ENCODE measurements at regions not wholly inside any gene's neighbourhood (a gene's known extent, or its start where the extent isn't known, plus 50 kb on each side); places are given as distances from the start of the nearest gene placed in this dataset.
"Not testable (repeated sequence)": the region's sequence is repeated elsewhere in the genome, so short reads cannot be mapped to it uniquely, and the experiment has no call there.

DNA sequence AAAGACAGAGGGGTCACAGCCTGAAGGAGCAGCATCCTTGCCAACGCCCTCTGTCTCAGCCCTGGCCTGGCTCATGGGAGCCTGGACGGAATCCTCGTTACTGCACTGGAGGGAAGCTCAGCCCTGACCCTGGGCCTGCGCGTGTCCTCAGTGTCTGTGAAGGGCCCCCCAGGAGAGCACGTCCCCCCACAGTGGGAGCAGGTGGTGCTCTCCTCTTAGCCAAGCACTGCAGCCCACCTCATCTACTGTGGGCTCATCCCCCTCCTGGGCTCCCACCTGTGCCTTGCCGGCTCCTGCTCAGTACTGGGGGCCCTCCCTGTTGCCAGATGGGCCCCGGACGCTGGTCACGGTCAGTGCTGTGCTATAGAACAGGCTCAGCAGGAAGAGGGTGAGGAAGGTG lies 177.7 kb downstream of the TMEM121 start:
- TF ChIP-seq, protein P1, sequence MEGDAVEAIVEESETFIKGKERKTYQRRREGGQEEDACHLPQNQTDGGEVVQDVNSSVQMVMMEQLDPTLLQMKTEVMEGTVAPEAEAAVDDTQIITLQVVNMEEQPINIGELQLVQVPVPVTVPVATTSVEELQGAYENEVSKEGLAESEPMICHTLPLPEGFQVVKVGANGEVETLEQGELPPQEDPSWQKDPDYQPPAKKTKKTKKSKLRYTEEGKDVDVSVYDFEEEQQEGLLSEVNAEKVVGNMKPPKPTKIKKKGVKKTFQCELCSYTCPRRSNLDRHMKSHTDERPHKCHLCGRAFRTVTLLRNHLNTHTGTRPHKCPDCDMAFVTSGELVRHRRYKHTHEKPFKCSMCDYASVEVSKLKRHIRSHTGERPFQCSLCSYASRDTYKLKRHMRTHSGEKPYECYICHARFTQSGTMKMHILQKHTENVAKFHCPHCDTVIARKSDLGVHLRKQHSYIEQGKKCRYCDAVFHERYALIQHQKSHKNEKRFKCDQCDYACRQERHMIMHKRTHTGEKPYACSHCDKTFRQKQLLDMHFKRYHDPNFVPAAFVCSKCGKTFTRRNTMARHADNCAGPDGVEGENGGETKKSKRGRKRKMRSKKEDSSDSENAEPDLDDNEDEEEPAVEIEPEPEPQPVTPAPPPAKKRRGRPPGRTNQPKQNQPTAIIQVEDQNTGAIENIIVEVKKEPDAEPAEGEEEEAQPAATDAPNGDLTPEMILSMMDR (IDR thresholded peaks at IDR 0.05), result not testable (repeated sequence)
- TF ChIP-seq POLR2A (IDR thresholded peaks at IDR 0.05), result not testable (repeated sequence)
